LNCAP (cell line): ENCODE measurements at regions not wholly inside any gene's neighbourhood (a gene's known extent, or its start where the extent isn't known, plus 50 kb on each side); places are given as distances from the start of the nearest gene placed in this dataset.
A peak's percentile ranks its signal among the peaks of the same experiment; 100 is the strongest.

ENCODE experiments used
- CTCF ChIP-seq: fragments of 450-650 bp; IDR thresholded peaks from 2 replicates; pipeline ENCODE4 v1.5.1; 2017; ENCODE audit warnings: mild to moderate bottlenecking

GRCh38 chr3:22704571-22705354, 498.4 kb upstream of the UBE2E2 start:
- TF ChIP-seq CTCF = no peak

GRCh38 chr3:22713936-22714335, 489.2 kb upstream of the UBE2E2 start:
- no peak for TF ChIP-seq CTCF

- TF ChIP-seq CTCF = no peak
These were observed 488.4 kb upstream of the UBE2E2 start for GRCh38 chr3:22714749-22715148.

GRCh38 chr3:22720596-22720995, 482.5 kb upstream of the UBE2E2 start:
- TF ChIP-seq CTCF = no peak

- no peak for TF ChIP-seq CTCF
These were observed 478.7 kb upstream of the UBE2E2 start for GRCh38 chr3:22724420-22724819.

GRCh38 chr3:22728406-22728805, 474.7 kb upstream of the UBE2E2 start:
- no peak for TF ChIP-seq CTCF

GRCh38 chr3:22729212-22729611, 473.9 kb upstream of the UBE2E2 start:
- TF ChIP-seq CTCF = no peak

- peak; percentile 60 for TF ChIP-seq CTCF
These were observed 473.1 kb upstream of the UBE2E2 start for GRCh38 chr3:22729981-22730380.
